Naive thymus-derived CD4-positive, alpha-beta T cell (primary cell): ENCODE measurements at regions not wholly inside any gene's neighbourhood (a gene's known extent, or its start where the extent isn't known, plus 50 kb on each side); places are given as distances from the start of the nearest gene placed in this dataset.

Source experiments
- ATAC-seq: fragments of 150-1000 bp; cut with Tn5 transposase; 2 replicates; pipeline ENCODE4 v1.10.0; 2021; ENCODE audit warnings: mild to moderate bottlenecking, moderate library complexity
- CTCF ChIA-PET: fragments of 350-600 bp; sonication (Branson Sonifier 250); formaldehyde crosslinking; loops from one replicate; lab custom pipeline; 2021; ENCODE audit warnings: antibody characterized with exemption; lab: Charles Lee
- POLR2A ChIA-PET: fragments of 350-600 bp; sonication (Branson Sonifier 250); formaldehyde crosslinking; loops from one replicate; lab custom pipeline; 2021; ENCODE audit warnings: antibody characterized with exemption, inconsistent platforms; lab: Charles Lee
- DNase-seq, 9 donors: peaks; one replicate each; pipeline versions ENCODE4 v3.0.0 to v3.0.0-alpha.2; 2020 to 2022; ENCODE audit warnings: mixed read lengths in 1 of 9
- H3K27ac ChIP-seq: one replicate; pipeline ENCODE4 v1.7.0; 2013; ENCODE audit warnings: mild to moderate bottlenecking, low read depth, low read length, moderate library complexity
- H3K27me3 ChIP-seq, 2 donors: one replicate each; pipeline ENCODE4 v1.7.0; 2013; ENCODE audit warnings: low read length in 2 of 2, mild to moderate bottlenecking in 2 of 2, moderate library complexity in 2 of 2; ENCODE audit not compliant: control insufficient read depth in 2 of 2, insufficient read depth in 2 of 2
- H3K36me3 ChIP-seq, 3 experiments: 1 replicate in 2 of 3; 2 replicates in 1 of 3; pipeline ENCODE4 v1.7.0; 2013; ENCODE audit warnings: low read length in 3 of 3, mild to moderate bottlenecking in 3 of 3, moderate library complexity in 1 of 3; ENCODE audit not compliant: insufficient read depth in 3 of 3, control insufficient read depth in 2 of 3
- H3K4me1 ChIP-seq, 2 donors: one replicate each; pipeline ENCODE4 v1.7.0; 2013; ENCODE audit warnings: low read length in 2 of 2, mild to moderate bottlenecking in 2 of 2, moderate library complexity in 1 of 2; ENCODE audit not compliant: control insufficient read depth in 2 of 2, insufficient read depth in 2 of 2
- H3K4me3 ChIP-seq: 2 replicates; pipeline ENCODE4 v1.7.0; 2013; ENCODE audit warnings: mild to moderate bottlenecking, low read length
- H3K9me3 ChIP-seq, 3 experiments: 1 replicate in 2 of 3; 2 replicates in 1 of 3; pipeline ENCODE4 v1.7.0; 2013; ENCODE audit warnings: low read length in 3 of 3; ENCODE audit not compliant: control insufficient read depth in 2 of 3
- H3K27ac Mint-ChIP-seq, 9 donors: one replicate each; pipeline ENCODE4 v1.8.0; 2020 to 2022; ENCODE audit warnings: mixed read lengths in 9 of 9, mild to moderate bottlenecking in 8 of 9, moderate library complexity in 5 of 9, inconsistent platforms in 2 of 9
- H3K27me3 Mint-ChIP-seq, 5 donors: one replicate each; pipeline ENCODE4 v1.8.0; 2021 to 2022; ENCODE audit warnings: mixed read lengths in 5 of 5, mild to moderate bottlenecking in 1 of 5
- H3K36me3 Mint-ChIP-seq, 5 donors: one replicate each; pipeline ENCODE4 v1.8.0; 2020 to 2022; ENCODE audit warnings: mixed read lengths in 5 of 5, mild to moderate bottlenecking in 3 of 5, inconsistent platforms in 1 of 5
- H3K4me1 Mint-ChIP-seq, 7 donors: one replicate each; pipeline ENCODE4 v1.8.0; 2020 to 2022; ENCODE audit warnings: mixed read lengths in 7 of 7, mild to moderate bottlenecking in 3 of 7, inconsistent platforms in 1 of 7
- H3K4me3 Mint-ChIP-seq, 10 donors: one replicate each; pipeline ENCODE4 v1.8.0; 2020 to 2022; ENCODE audit warnings: mild to moderate bottlenecking in 10 of 10, mixed read lengths in 10 of 10, moderate library complexity in 6 of 10, inconsistent platforms in 2 of 10
- H3K9me3 Mint-ChIP-seq, 11 donors: one replicate each; pipeline ENCODE4 v1.8.0; 2020 to 2022; ENCODE audit warnings: mixed read lengths in 11 of 11, mild to moderate bottlenecking in 4 of 11, inconsistent platforms in 1 of 11, moderate library complexity in 1 of 11
- intact Hi-C, 2 donors: fragments of 100-400 bp; cut with micrococcal nuclease; formaldehyde crosslinking; loops; one replicate each; pipeline ENCODE4 v1.15.1; 2023

DNA sequence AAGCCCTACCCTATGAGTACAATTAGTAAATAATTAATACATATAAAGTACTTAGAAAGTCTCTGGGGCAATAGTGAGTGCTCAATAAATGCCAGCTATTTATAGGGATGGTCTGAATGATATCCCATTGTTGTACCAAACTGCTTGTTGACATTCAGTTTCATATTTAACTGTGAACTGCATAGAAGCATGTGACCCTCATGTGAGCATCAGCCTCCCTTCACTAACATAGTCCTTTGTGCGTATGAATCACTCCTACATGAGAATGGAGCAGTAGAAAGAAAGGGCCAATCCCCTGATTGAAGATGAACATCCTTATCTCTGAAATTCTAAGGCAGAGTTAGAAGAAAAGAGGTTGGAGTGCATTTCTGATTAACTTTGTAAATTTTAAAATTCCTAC, 68.7 kb upstream of the ATP10A start:
- H3K4me1 Mint-ChIP-seq, result peaks cover 0 to 10% (median 8%) of the 10 kb centered on the region in 7 donors
- Histone ChIP-seq H3K4me1 (no peaks in the 10 kb centered on the region), H3K4me3 (no peak overlapping the region), H3K36me3 (no peaks in the 10 kb centered on the region), H3K27me3 (no peaks in the 10 kb centered on the region), H3K27ac (no peak overlapping the region), H3K9me3 (peaks cover 0 to 7% (median 0%) of the 10 kb centered on the region in 3 experiments)
- no peak for ATAC-seq
- CTCF ChIA-PET, result interaction anchor here (2.5 kb wide), 1 partner anchor 193 kb away, joined by 22 read pairs; no protein-coding TSS in a partner anchor
- peaks cover 2 to 15% (median 6%) of the 10 kb centered on the region in 5 donors for H3K36me3 Mint-ChIP-seq
- POLR2A ChIA-PET, result no interaction called here
- H3K4me3 Mint-ChIP-seq, result no peak overlapping the region
- no peak overlapping the region for H3K27ac Mint-ChIP-seq
- intact Hi-C loops, result loop anchor here (5.0 kb wide), 2 partner anchors 80 to 330 kb away; no protein-coding TSS in a partner anchor
- H3K9me3 Mint-ChIP-seq, result peaks cover 0 to 19% (median 7%) of the 10 kb centered on the region in 11 donors
- peaks cover 0 to 23% (median 5%) of the 10 kb centered on the region in 5 donors for H3K27me3 Mint-ChIP-seq
- no peak for DNase-seq

DNA sequence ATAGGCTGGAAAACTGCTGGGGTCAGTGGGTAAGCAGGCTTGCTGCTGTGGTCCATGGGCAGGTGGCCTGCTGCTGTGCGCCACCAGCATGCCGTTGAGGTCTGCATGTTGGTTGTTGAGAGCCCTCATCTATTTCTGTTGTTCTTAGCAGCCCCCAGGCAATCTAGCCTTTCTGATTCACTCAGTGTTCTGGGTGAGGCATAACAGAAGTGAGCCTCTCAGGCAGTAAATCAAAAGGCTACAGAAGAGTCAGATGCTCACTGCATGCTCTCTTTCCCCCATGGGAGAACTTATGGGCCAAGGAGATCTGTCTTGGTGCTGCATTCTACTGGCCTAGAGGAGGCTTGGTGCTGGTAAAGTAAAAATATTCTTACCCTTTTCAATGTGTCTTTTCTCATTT, 67.8 kb upstream of the ATP10A start:
- Mint-ChIP-seq H3K4me3 (no peak overlapping the region), H3K36me3 (peaks cover 2 to 15% (median 6%) of the 10 kb centered on the region in 5 donors), H3K27me3 (peaks cover 0 to 27% (median 5%) of the 10 kb centered on the region in 5 donors), H3K9me3 (peaks cover 0 to 19% (median 7%) of the 10 kb centered on the region in 11 donors), H3K27ac (no peak overlapping the region), H3K4me1 (peaks cover 0 to 10% (median 8%) of the 10 kb centered on the region in 7 donors)
- Histone ChIP-seq H3K27me3 (no peaks in the 10 kb centered on the region), H3K4me1 (no peaks in the 10 kb centered on the region), H3K9me3 (peaks cover 0 to 7% (median 0%) of the 10 kb centered on the region in 3 experiments), H3K36me3 (no peaks in the 10 kb centered on the region), H3K4me3 (no peak overlapping the region), H3K27ac (no peak overlapping the region)
- DNase-seq (no peak), ATAC-seq (no peak)
- CTCF ChIA-PET, result no interaction called here
- intact Hi-C loops, result loop anchor here (5.0 kb wide), 2 partner anchors 79 to 331 kb away; no protein-coding TSS in a partner anchor
- POLR2A ChIA-PET, result no interaction called here
